GM10266 (cell line): ENCODE measurements at regions not wholly inside any gene's neighbourhood (a gene's known extent, or its start where the extent isn't known, plus 50 kb on each side); places are given as distances from the start of the nearest gene placed in this dataset.

ENCODE experiments used
- DNase-seq: peaks from one replicate; pipeline ENCODE4 v3.0.0; 2012; ENCODE audit errors: extremely low spot score
- CTCF ChIP-seq: IDR thresholded peaks from 2 replicates; pipeline ENCODE4 v1.5.1; 2012; ENCODE audit warnings: mild to moderate bottlenecking, low read depth; ENCODE audit not compliant: control insufficient read depth, insufficient read depth; ENCODE audit errors: missing control alignments

- no peak for TF ChIP-seq CTCF
- no peak for DNase-seq
Observed at GRCh38 chr1:234704106-234704887, 94.3 kb upstream of the IRF2BP2 start.

GRCh38 chr1:234702342-234703000, 92.5 kb upstream of the IRF2BP2 start:
- DNase-seq = no peak
- TF ChIP-seq CTCF = no peak

GRCh38 chr1:234701737-234702341, 91.9 kb upstream of the IRF2BP2 start:
- TF ChIP-seq CTCF = no peak
- no peak for DNase-seq

GRCh38 chr1:234699795-234700665, 90.1 kb upstream of the IRF2BP2 start:
- TF ChIP-seq CTCF = no peak
- DNase-seq = peak; percentile 73

GRCh38 chr1:234698686-234699085, 88.7 kb upstream of the IRF2BP2 start:
- no peak for DNase-seq
- TF ChIP-seq CTCF = no peak

GRCh38 chr1:234697741-234698140, 87.8 kb upstream of the IRF2BP2 start:
- TF ChIP-seq CTCF = no peak
- DNase-seq = no peak
